HG02642 (cell line): ENCODE measurements at regions not wholly inside any gene's neighbourhood (a gene's known extent, or its start where the extent isn't known, plus 50 kb on each side); places are given as distances from the start of the nearest gene placed in this dataset.
A peak's percentile ranks its signal among the peaks of the same experiment; 100 is the strongest.
"Not testable (repeated sequence)": the region's sequence is repeated elsewhere in the genome, so short reads cannot be mapped to it uniquely, and the experiment has no call there.

ENCODE experiments used
- ATAC-seq: cut with Tn5 transposase; IDR thresholded peaks from one replicate; pipeline ENCODE4 v1.9.1; 2021; ENCODE audit warnings: mild to moderate bottlenecking; ENCODE audit not compliant: unreplicated experiment, poor library complexity

GRCh38 chr11:93032580-93032979 lies 63.1 kb downstream of the MTNR1B start:
- ATAC-seq, result no peak

- ATAC-seq, result no peak
Measured at GRCh38 chr11:93033093-93033492, 63.6 kb downstream of the MTNR1B start.

GRCh38 chr11:93034031-93034722 lies 64.7 kb downstream of the MTNR1B start:
- ATAC-seq, result no peak

- no peak for ATAC-seq
Measured at GRCh38 chr11:93034723-93035039, 65.2 kb downstream of the MTNR1B start.

- no peak for ATAC-seq
Measured at GRCh38 chr11:93038521-93038920, 69.1 kb downstream of the MTNR1B start.

GRCh38 chr11:93039531-93040240 lies 70.2 kb downstream of the MTNR1B start:
- ATAC-seq, result no peak

- ATAC-seq, result no peak
Measured at GRCh38 chr11:93041682-93042081, 72.2 kb downstream of the MTNR1B start.

- not testable (repeated sequence) for ATAC-seq
Measured at GRCh38 chr11:93043186-93043585, 73.7 kb downstream of the MTNR1B start.

GRCh38 chr11:93049740-93050139 lies 80.3 kb downstream of the MTNR1B start:
- no peak for ATAC-seq

GRCh38 chr11:93051186-93051585 lies 81.7 kb downstream of the MTNR1B start:
- no peak for ATAC-seq

GRCh38 chr11:93053864-93054263 lies 84.4 kb downstream of the MTNR1B start:
- no peak for ATAC-seq

- no peak for ATAC-seq
Measured at GRCh38 chr11:93054279-93054678, 84.8 kb downstream of the MTNR1B start.

GRCh38 chr11:93054881-93055280 lies 85.4 kb downstream of the MTNR1B start:
- ATAC-seq, result peak; percentile 75

GRCh38 chr11:93059117-93059957 lies 89.9 kb downstream of the MTNR1B start:
- ATAC-seq, result no peak

- ATAC-seq, result no peak
Measured at GRCh38 chr11:93063086-93063485, 93.6 kb downstream of the MTNR1B start.

GRCh38 chr11:93065074-93065674 lies 95.7 kb downstream of the MTNR1B start:
- ATAC-seq, result not testable (repeated sequence)

- no peak for ATAC-seq
Measured at GRCh38 chr11:93067881-93068390, 98.5 kb downstream of the MTNR1B start.

GRCh38 chr11:93072229-93072914 lies 102.9 kb downstream of the MTNR1B start:
- no peak for ATAC-seq

- ATAC-seq, result no peak
Measured at GRCh38 chr11:93073026-93073425, 103.6 kb downstream of the MTNR1B start.
